Body of pancreas (tissue), 4 donors: ENCODE measurements at regions not wholly inside any gene's neighbourhood (a gene's known extent, or its start where the extent isn't known, plus 50 kb on each side); places are given as distances from the start of the nearest gene placed in this dataset.

Experiments used
- POLR2A ChIP-seq, 3 donors: fragments of 450-650 bp; IDR thresholded peaks; one replicate each; pipeline ENCODE4 v1.6.1; 2016; ENCODE audit warnings: antibody characterized with exemption in 3 of 3, mild to moderate bottlenecking in 2 of 3
- TF ChIP-seq, protein P1 (sequence below), 7 experiments: fragments of 450-650 bp in 4 of 7; fragments of 200-600 bp in 3 of 7; sonication (generic) in 3 of 7; IDR thresholded peaks; one replicate each; pipeline ENCODE4 v1.5.1; 2016 to 2019; ENCODE audit warnings: antibody characterized with exemption in 7 of 7

DNA sequence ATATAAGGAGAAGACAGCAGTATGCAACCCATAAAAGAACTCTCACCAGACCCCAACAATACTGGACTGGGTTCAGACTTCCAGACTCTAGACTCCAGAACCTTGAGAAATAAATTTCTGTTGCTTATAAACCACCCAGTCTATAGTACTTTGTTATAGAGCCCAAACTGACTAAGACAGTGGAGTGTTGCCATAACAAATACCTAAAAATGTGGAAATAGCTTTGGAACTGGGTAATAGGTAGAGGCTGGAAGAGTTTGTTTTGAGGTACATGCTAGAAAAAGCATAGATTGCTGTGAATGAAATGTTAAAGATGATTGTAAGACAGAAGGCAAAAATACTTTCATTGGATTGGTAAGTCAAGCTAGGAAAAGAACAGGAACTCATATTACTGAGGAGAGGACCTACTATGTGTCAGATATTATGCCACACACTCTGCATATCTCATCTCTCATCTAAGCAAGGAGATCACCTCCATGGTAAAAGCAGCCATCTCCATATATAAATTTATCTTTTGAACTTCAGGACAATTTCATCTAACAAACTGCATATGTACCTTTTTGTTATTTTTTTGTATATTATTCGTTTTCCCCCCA is 67.4 kb upstream of the FNDC3B start:
- TF ChIP-seq, protein P1, sequence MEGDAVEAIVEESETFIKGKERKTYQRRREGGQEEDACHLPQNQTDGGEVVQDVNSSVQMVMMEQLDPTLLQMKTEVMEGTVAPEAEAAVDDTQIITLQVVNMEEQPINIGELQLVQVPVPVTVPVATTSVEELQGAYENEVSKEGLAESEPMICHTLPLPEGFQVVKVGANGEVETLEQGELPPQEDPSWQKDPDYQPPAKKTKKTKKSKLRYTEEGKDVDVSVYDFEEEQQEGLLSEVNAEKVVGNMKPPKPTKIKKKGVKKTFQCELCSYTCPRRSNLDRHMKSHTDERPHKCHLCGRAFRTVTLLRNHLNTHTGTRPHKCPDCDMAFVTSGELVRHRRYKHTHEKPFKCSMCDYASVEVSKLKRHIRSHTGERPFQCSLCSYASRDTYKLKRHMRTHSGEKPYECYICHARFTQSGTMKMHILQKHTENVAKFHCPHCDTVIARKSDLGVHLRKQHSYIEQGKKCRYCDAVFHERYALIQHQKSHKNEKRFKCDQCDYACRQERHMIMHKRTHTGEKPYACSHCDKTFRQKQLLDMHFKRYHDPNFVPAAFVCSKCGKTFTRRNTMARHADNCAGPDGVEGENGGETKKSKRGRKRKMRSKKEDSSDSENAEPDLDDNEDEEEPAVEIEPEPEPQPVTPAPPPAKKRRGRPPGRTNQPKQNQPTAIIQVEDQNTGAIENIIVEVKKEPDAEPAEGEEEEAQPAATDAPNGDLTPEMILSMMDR (IDR thresholded peaks at IDR 0.05), result no peak
- TF ChIP-seq POLR2A (IDR thresholded peaks at IDR 0.05), result no peak
